Fibroblast of peridontal ligament (primary cell): ENCODE measurements at regions not wholly inside any gene's neighbourhood (a gene's known extent, or its start where the extent isn't known, plus 50 kb on each side); places are given as distances from the start of the nearest gene placed in this dataset.

Experiments
- DNase-seq: peaks from one replicate; pipeline ENCODE4 v3.0.0-alpha.2; 2010; ENCODE audit errors: extremely low read depth

- DNase-seq: peak; percentile 41
These were observed 334.3 kb upstream of the GATB start for GRCh38 chr4:152094970-152095700.

GRCh38 chr4:152091405-152091804 is 330.6 kb upstream of the GATB start:
- DNase-seq: no peak

- peak; percentile 19 for DNase-seq
These were observed 329.7 kb upstream of the GATB start for GRCh38 chr4:152090543-152090942.

GRCh38 chr4:152089584-152089983 is 328.8 kb upstream of the GATB start:
- DNase-seq: no peak

GRCh38 chr4:152087335-152087734 is 326.5 kb upstream of the GATB start:
- no peak for DNase-seq

- no peak for DNase-seq
These were observed 324.9 kb upstream of the GATB start for GRCh38 chr4:152085657-152086056.

GRCh38 chr4:152083338-152083737 is 322.5 kb upstream of the GATB start:
- no peak for DNase-seq

- DNase-seq: no peak
These were observed 320.2 kb upstream of the GATB start for GRCh38 chr4:152081024-152081423.

- DNase-seq: no peak
These were observed 318.9 kb upstream of the GATB start for GRCh38 chr4:152079543-152080293.

- DNase-seq: no peak
These were observed 318.3 kb upstream of the GATB start for GRCh38 chr4:152079079-152079478.

GRCh38 chr4:152077582-152077981 is 316.8 kb upstream of the GATB start:
- no peak for DNase-seq

- DNase-seq: no peak
These were observed 314.6 kb upstream of the GATB start for GRCh38 chr4:152075253-152075928.

- DNase-seq: no peak
These were observed 313.8 kb upstream of the GATB start for GRCh38 chr4:152074573-152074972.

GRCh38 chr4:152074088-152074437 is 313.3 kb upstream of the GATB start:
- no peak for DNase-seq

GRCh38 chr4:152073351-152074087 is 312.7 kb upstream of the GATB start:
- no peak for DNase-seq

- DNase-seq: no peak
These were observed 312.1 kb upstream of the GATB start for GRCh38 chr4:152072906-152073305.

GRCh38 chr4:152072001-152072485 is 311.2 kb upstream of the GATB start:
- DNase-seq: no peak

GRCh38 chr4:152070854-152071253 is 310.0 kb upstream of the GATB start:
- DNase-seq: no peak

- no peak for DNase-seq
These were observed 308.1 kb upstream of the GATB start for GRCh38 chr4:152068866-152069265.

- no peak for DNase-seq
These were observed 304.7 kb upstream of the GATB start for GRCh38 chr4:152065545-152065944.

GRCh38 chr4:152064753-152065152 is 303.9 kb upstream of the GATB start:
- DNase-seq: no peak

- no peak for DNase-seq
These were observed 303.5 kb upstream of the GATB start for GRCh38 chr4:152064282-152064681.
